Natural killer cell (primary cell): ENCODE measurements at regions not wholly inside any gene's neighbourhood (a gene's known extent, or its start where the extent isn't known, plus 50 kb on each side); places are given as distances from the start of the nearest gene placed in this dataset.

ENCODE experiments used
- ATAC-seq, 3 donors: fragments of 150-1000 bp in 2 of 3; fragments of 200-7000 bp in 1 of 3; cut with Tn5 transposase; 1 replicate in 1 of 3; 2 replicates in 2 of 3; pipeline ENCODE4 v1.10.0; 2021; ENCODE audit warnings: mild to moderate bottlenecking in 2 of 3, moderate library complexity in 2 of 3
- DNase-seq, 2 donors: peaks; one replicate each; pipeline versions ENCODE4 v3.0.0 to v3.0.0-alpha.2; 2013 to 2021; ENCODE audit warnings: mixed read lengths in 1 of 2
- H3K27ac ChIP-seq: one replicate; pipeline ENCODE4 v1.5.1; 2013; ENCODE audit warnings: mild to moderate bottlenecking, low read length
- H3K27me3 ChIP-seq: one replicate; pipeline ENCODE4 v1.6.1; 2013; ENCODE audit warnings: low read length; ENCODE audit not compliant: control insufficient read depth, insufficient read depth
- H3K36me3 ChIP-seq: one replicate; pipeline ENCODE4 v1.6.1; 2013; ENCODE audit warnings: low read length; ENCODE audit not compliant: control insufficient read depth, insufficient read depth
- H3K4me1 ChIP-seq: one replicate; pipeline ENCODE4 v1.6.1; 2013; ENCODE audit warnings: low read length; ENCODE audit not compliant: control insufficient read depth, insufficient read depth
- H3K4me3 ChIP-seq: one replicate; pipeline ENCODE4 v1.5.1; 2013; ENCODE audit warnings: low read length
- H3K9me3 ChIP-seq: one replicate; pipeline ENCODE4 v1.6.1; 2013; ENCODE audit warnings: low read length; ENCODE audit not compliant: control insufficient read depth, insufficient read depth
- H3K27ac Mint-ChIP-seq, 2 donors: one replicate each; pipeline ENCODE4 v1.8.0; 2022; ENCODE audit warnings: mild to moderate bottlenecking in 2 of 2, mixed read lengths in 2 of 2, moderate library complexity in 1 of 2
- H3K27me3 Mint-ChIP-seq, 2 donors: one replicate each; pipeline ENCODE4 v1.8.0; 2022; ENCODE audit warnings: low read depth in 2 of 2, mixed read lengths in 2 of 2
- H3K36me3 Mint-ChIP-seq: one replicate; pipeline ENCODE4 v1.8.0; 2022; ENCODE audit warnings: mixed read lengths
- H3K4me1 Mint-ChIP-seq, 2 donors: one replicate each; pipeline ENCODE4 v1.8.0; 2022; ENCODE audit warnings: mixed read lengths in 2 of 2
- H3K4me3 Mint-ChIP-seq: one replicate; pipeline ENCODE4 v1.8.0; 2022; ENCODE audit warnings: mild to moderate bottlenecking, moderate library complexity, mixed read lengths
- H3K9me3 Mint-ChIP-seq, 2 donors: one replicate each; pipeline ENCODE4 v1.8.0; 2022; ENCODE audit warnings: mixed read lengths in 2 of 2
- CTCF ChIP-seq: fragments of 200-600 bp; IDR thresholded peaks from one replicate; pipeline ENCODE4 v1.8.0; 2022; ENCODE audit warnings: antibody characterized with exemption
- WGBS: methylation state at CpG from one replicate; pipeline ENCODE4 v1.1.7; 2013; ENCODE audit warnings: missing lambda C conversion rate; ENCODE audit not compliant: insufficient coverage; 5-methylcytosine and 5-hydroxymethylcytosine counted together
- intact Hi-C: fragments of 100-400 bp; cut with micrococcal nuclease; formaldehyde crosslinking; loops from one replicate; pipeline ENCODE4 v1.14.2; 2022

- H3K9me3 Mint-ChIP-seq, result no peaks in the 10 kb centered on the region
- H3K9me3 ChIP-seq, result no peaks in the 10 kb centered on the region
- H3K27me3 Mint-ChIP-seq, result peaks cover 15% of the 10 kb centered on the region in 2 donors
- H3K4me1 ChIP-seq, result no peaks in the 10 kb centered on the region
- no peak for TF ChIP-seq CTCF
- no peak overlapping the region for H3K27ac Mint-ChIP-seq
- no peaks in the 10 kb centered on the region for H3K4me1 Mint-ChIP-seq
- no peak for DNase-seq
- 89% methylated on average over 2 of the region's 3 CpGs for WGBS
- H3K27ac ChIP-seq, result no peak overlapping the region
- no peaks in the 10 kb centered on the region for H3K27me3 ChIP-seq
- ATAC-seq, result no peak
- intact Hi-C loops, result no loop called here
- no peak overlapping the region for H3K4me3 ChIP-seq
- H3K36me3 ChIP-seq, result no peaks in the 10 kb centered on the region
- H3K4me3 Mint-ChIP-seq, result no peak overlapping the region
- no peaks in the 10 kb centered on the region for H3K36me3 Mint-ChIP-seq
Observed at GRCh38 chr10:93142534-93142933, 68.8 kb downstream of the CYP26A1 start.

GRCh38 chr10:93143281-93143680 lies 69.6 kb downstream of the CYP26A1 start:
- H3K27me3 ChIP-seq, result no peaks in the 10 kb centered on the region
- Mint-ChIP-seq H3K27me3 (peaks cover 15 to 16% of the 10 kb centered on the region in 2 donors), H3K9me3 (no peaks in the 10 kb centered on the region), H3K36me3 (no peaks in the 10 kb centered on the region), H3K4me3 (no peak overlapping the region), H3K4me1 (no peaks in the 10 kb centered on the region), H3K27ac (no peak overlapping the region)
- H3K27ac ChIP-seq, result no peak overlapping the region
- H3K9me3 ChIP-seq, result no peaks in the 10 kb centered on the region
- DNase-seq (no peak), ATAC-seq (no peak)
- H3K36me3 ChIP-seq, result no peaks in the 10 kb centered on the region
- no peak overlapping the region for H3K4me3 ChIP-seq
- no peaks in the 10 kb centered on the region for H3K4me1 ChIP-seq
- TF ChIP-seq CTCF, result no peak
- WGBS, result 100% methylated on average over 1 of the region's 1 CpG
- intact Hi-C loops, result no loop called here

DNA sequence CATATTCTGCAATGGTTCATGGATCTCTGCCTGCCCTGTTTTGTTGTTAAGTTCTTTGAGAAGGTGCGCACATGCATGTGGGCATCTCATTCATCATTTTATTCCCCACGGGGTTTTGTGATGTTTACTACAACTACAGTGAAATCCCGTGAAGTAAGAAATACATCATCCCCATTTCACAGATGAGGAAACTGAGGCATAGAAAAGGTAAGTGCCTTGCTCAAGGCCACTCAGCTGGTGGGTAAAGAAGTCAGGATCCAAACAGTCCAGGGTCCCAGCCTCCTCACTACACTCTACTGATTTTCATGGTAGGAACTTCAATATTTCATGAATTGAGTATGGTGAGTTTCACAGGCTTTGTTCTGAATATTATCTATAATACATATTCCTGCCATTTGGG lies 72.6 kb downstream of the CYP26A1 start:
- TF ChIP-seq CTCF, result no peak
- Histone ChIP-seq H3K27ac (no peak overlapping the region), H3K27me3 (no peaks in the 10 kb centered on the region), H3K4me3 (no peak overlapping the region), H3K4me1 (peaks cover 13% of the 10 kb centered on the region), H3K36me3 (no peaks in the 10 kb centered on the region), H3K9me3 (no peaks in the 10 kb centered on the region)
- 90% methylated on average over 2 of the region's 3 CpGs for WGBS
- DNase-seq (no peak), ATAC-seq (no peak)
- Mint-ChIP-seq H3K9me3 (no peaks in the 10 kb centered on the region), H3K36me3 (no peaks in the 10 kb centered on the region), H3K27me3 (peaks cover 8 to 14% of the 10 kb centered on the region in 2 donors), H3K4me3 (no peak overlapping the region), H3K4me1 (no peaks in the 10 kb centered on the region), H3K27ac (no peak overlapping the region)
- intact Hi-C loops, result no loop called here

DNA sequence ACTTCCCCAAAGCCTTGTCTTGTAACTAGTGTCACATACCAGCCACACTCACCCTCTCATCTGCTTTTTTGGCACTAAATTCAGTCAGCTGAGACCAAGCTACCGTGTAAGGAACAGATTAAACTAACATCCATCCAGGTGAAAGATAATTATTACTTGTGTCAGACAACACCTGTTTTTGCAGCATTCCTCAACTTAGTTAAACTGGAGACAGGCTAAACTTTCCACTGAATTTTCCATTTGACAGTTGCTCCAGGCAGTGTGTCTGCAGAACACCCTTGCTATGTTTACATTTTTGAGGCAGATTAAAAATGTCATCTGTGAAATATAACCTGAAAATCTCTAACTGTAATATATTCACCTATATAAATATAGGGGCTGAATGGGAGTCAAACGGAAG lies 73.6 kb downstream of the CYP26A1 start:
- intact Hi-C loops, result no loop called here
- H3K9me3 ChIP-seq, result no peaks in the 10 kb centered on the region
- Mint-ChIP-seq H3K9me3 (no peaks in the 10 kb centered on the region), H3K4me3 (no peak overlapping the region), H3K36me3 (no peaks in the 10 kb centered on the region), H3K27ac (no peak overlapping the region), H3K4me1 (no peaks in the 10 kb centered on the region), H3K27me3 (peaks cover 8 to 14% of the 10 kb centered on the region in 2 donors)
- H3K4me3 ChIP-seq, result no peak overlapping the region
- H3K27ac ChIP-seq, result no peak overlapping the region
- H3K27me3 ChIP-seq, result no peaks in the 10 kb centered on the region
- DNase-seq, result no peak
- TF ChIP-seq CTCF, result no peak
- 83% methylated on average over 2 of the region's 2 CpGs for WGBS
- H3K36me3 ChIP-seq, result no peaks in the 10 kb centered on the region
- no peak for ATAC-seq
- peaks cover 13% of the 10 kb centered on the region for H3K4me1 ChIP-seq
